ENCODE measurements at regions not wholly inside any gene's neighbourhood (a gene's known extent, or its start where the extent isn't known, plus 50 kb on each side); places are given as distances from the start of the nearest gene placed in this dataset.

DNA sequence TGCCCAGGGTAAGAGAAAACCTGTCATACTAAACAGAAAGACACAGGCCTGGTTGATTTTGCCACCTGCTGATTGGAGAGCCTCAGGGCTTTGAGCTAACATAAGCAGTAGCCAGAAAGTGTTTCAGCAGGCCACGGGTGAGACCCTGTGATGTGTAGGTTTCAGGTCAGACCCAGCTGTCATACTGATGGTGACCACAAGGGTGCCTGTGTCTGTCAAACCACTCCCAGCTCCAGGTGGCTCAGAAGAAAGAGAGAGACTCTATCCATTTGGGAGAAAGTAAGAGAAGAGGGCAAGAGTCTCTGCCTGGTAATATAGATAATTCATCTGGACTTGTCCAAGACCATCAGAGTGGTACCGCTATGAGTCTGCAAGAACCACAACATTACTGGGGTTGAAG, 72.8 kb upstream of the NLRP2B start:
- H3K79me2 ChIP-seq (ENCODE audit: insufficient read depth, low read length): no peaks in the 10 kb centered on the region
- POLR2A ChIA-PET: no interaction called here
- H3K4me2 ChIP-seq (ENCODE audit: low read depth, low read length): no peak overlapping the region
- H3K36me3 ChIP-seq (replicated peaks in 1 of 2; ENCODE audit: control insufficient read depth in 1 of 2, insufficient read depth in 2 of 2, low read length in 2 of 2): no peaks in the 10 kb centered on the region
- no peaks in the 10 kb centered on the region for H3K9me3 ChIP-seq (ENCODE audit: low read length)
- ATAC-seq (peak; percentile 60; the same call in 2 of the 3 replicates), DNase-seq (ENCODE audit: low spot score) (no peak), FAIRE-seq (no peak)
- TF ChIP-seq ZNF121 (CRISPR knock-in tag; IDR thresholded peaks at IDR 0.05): no peak
- TF ChIP-seq, protein P1, sequence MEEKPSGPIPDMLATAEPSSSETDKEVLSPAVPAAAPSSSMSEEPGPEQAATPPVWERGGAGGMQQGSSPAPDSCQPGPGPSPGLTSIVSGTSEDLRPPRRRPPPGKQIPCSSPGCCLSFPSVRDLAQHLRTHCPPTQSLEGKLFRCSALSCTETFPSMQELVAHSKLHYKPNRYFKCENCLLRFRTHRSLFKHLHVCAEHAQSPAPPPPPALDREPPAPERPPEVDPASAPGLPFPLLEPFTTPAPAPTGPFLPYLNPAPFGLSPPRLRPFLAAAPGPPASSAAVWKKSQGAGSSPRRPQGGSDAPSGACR (CRISPR knock-in tag; IDR thresholded peaks at IDR 0.05): no peak
- TF ChIP-seq, protein P2, sequence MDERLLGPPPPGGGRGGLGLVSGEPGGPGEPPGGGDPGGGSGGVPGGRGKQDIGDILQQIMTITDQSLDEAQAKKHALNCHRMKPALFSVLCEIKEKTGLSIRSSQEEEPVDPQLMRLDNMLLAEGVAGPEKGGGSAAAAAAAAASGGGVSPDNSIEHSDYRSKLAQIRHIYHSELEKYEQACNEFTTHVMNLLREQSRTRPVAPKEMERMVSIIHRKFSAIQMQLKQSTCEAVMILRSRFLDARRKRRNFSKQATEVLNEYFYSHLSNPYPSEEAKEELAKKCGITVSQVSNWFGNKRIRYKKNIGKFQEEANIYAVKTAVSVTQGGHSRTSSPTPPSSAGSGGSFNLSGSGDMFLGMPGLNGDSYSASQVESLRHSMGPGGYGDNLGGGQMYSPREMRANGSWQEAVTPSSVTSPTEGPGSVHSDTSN (CRISPR knock-in tag; IDR thresholded peaks at IDR 0.05): no peak
- no peak for TF ChIP-seq FLYWCH1 (CRISPR knock-in tag; IDR thresholded peaks at IDR 0.05)
- TF ChIP-seq, protein P3, sequence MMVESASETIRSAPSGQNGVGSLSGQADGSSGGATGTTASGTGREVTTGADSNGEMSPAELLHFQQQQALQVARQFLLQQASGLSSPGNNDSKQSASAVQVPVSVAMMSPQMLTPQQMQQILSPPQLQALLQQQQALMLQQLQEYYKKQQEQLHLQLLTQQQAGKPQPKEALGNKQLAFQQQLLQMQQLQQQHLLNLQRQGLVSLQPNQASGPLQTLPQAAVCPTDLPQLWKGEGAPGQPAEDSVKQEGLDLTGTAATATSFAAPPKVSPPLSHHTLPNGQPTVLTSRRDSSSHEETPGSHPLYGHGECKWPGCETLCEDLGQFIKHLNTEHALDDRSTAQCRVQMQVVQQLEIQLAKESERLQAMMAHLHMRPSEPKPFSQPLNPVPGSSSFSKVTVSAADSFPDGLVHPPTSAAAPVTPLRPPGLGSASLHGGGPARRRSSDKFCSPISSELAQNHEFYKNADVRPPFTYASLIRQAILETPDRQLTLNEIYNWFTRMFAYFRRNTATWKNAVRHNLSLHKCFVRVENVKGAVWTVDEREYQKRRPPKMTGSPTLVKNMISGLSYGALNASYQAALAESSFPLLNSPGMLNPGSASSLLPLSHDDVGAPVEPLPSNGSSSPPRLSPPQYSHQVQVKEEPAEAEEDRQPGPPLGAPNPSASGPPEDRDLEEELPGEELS (CRISPR knock-in tag; IDR thresholded peaks at IDR 0.05): no peak
- TF ChIP-seq, protein P4, sequence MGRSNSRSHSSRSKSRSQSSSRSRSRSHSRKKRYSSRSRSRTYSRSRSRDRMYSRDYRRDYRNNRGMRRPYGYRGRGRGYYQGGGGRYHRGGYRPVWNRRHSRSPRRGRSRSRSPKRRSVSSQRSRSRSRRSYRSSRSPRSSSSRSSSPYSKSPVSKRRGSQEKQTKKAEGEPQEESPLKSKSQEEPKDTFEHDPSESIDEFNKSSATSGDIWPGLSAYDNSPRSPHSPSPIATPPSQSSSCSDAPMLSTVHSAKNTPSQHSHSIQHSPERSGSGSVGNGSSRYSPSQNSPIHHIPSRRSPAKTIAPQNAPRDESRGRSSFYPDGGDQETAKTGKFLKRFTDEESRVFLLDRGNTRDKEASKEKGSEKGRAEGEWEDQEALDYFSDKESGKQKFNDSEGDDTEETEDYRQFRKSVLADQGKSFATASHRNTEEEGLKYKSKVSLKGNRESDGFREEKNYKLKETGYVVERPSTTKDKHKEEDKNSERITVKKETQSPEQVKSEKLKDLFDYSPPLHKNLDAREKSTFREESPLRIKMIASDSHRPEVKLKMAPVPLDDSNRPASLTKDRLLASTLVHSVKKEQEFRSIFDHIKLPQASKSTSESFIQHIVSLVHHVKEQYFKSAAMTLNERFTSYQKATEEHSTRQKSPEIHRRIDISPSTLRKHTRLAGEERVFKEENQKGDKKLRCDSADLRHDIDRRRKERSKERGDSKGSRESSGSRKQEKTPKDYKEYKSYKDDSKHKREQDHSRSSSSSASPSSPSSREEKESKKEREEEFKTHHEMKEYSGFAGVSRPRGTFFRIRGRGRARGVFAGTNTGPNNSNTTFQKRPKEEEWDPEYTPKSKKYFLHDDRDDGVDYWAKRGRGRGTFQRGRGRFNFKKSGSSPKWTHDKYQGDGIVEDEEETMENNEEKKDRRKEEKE (IDR thresholded peaks at IDR 0.05): no peak
- TF ChIP-seq, protein P5, sequence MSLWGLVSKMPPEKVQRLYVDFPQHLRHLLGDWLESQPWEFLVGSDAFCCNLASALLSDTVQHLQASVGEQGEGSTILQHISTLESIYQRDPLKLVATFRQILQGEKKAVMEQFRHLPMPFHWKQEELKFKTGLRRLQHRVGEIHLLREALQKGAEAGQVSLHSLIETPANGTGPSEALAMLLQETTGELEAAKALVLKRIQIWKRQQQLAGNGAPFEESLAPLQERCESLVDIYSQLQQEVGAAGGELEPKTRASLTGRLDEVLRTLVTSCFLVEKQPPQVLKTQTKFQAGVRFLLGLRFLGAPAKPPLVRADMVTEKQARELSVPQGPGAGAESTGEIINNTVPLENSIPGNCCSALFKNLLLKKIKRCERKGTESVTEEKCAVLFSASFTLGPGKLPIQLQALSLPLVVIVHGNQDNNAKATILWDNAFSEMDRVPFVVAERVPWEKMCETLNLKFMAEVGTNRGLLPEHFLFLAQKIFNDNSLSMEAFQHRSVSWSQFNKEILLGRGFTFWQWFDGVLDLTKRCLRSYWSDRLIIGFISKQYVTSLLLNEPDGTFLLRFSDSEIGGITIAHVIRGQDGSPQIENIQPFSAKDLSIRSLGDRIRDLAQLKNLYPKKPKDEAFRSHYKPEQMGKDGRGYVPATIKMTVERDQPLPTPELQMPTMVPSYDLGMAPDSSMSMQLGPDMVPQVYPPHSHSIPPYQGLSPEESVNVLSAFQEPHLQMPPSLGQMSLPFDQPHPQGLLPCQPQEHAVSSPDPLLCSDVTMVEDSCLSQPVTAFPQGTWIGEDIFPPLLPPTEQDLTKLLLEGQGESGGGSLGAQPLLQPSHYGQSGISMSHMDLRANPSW (CRISPR knock-in tag; IDR thresholded peaks at IDR 0.05; ENCODE audit: borderline replicate concordance): no peak
- no peak for TF ChIP-seq ZNF383 (CRISPR knock-in tag; IDR thresholded peaks at IDR 0.05; ENCODE audit: borderline replicate concordance)
- no peaks in the 10 kb centered on the region for H3K27me3 ChIP-seq (ENCODE audit: control insufficient read depth in 1 of 2, insufficient read depth in 2 of 2, low read length in 2 of 2)
- no peak overlapping the region for H3K27ac ChIP-seq (ENCODE audit: extremely low read length, insufficient read depth, low read length)
- no peaks in the 10 kb centered on the region for H3K4me1 ChIP-seq (ENCODE audit: insufficient read depth, low read length)
- no TSS peak for BruUV-seq (replicated peaks)
- in situ Hi-C loops (cut with HindIII; ENCODE audit: extremely low pct_ligation_motif_present, low pct_unique_long_range_greater_than_20kb) (no loop called here), intact Hi-C loops (cut with micrococcal nuclease; ENCODE audit: unreplicated experiment) (no loop called here)
- no peak overlapping the region for H2AFZ ChIP-seq (ENCODE audit: low read length)
- no peak overlapping the region for H3K9ac ChIP-seq (ENCODE audit: insufficient read depth, low read depth, low read length)
- H3K4me3 ChIP-seq (replicated peaks in 1 of 3; ENCODE audit: insufficient read depth in 1 of 3, low read depth in 2 of 3, low read length in 3 of 3): no peak overlapping the region
- CTCF ChIA-PET (ENCODE audit: low intra/inter-chr PET ratio, low total read pairs): no interaction called here
- H4K20me1 ChIP-seq (ENCODE audit: insufficient read depth, low read length): no peaks in the 10 kb centered on the region
- 0% methylated on average over 2 of the region's 2 CpGs for WGBS (ENCODE audit: low lambda C conversion rate)
